Fibroblast of lung (primary cell): ENCODE measurements at regions not wholly inside any gene's neighbourhood (a gene's known extent, or its start where the extent isn't known, plus 50 kb on each side); places are given as distances from the start of the nearest gene placed in this dataset.

Source experiments
- CTCF ChIP-seq, 2 donors: IDR thresholded peaks in 1 of 2; conservative IDR thresholded peaks in 1 of 2; 1 replicate in 1 of 2; 2 replicates in 1 of 2; pipeline ENCODE4 v1.5.1; 2011 to 2012; ENCODE audit warnings: low read length in 2 of 2, control low read depth in 1 of 2, inconsistent platforms in 1 of 2, low read depth in 1 of 2, mild to moderate bottlenecking in 1 of 2
- EZH2 ChIP-seq: IDR thresholded peaks from 2 replicates; pipeline ENCODE4 v1.5.1; 2012; ENCODE audit warnings: low read length, control low read depth, mild to moderate bottlenecking; ENCODE audit errors: missing control alignments

GRCh38 chr10:10156917-10157600, 860.6 kb upstream of the CELF2 start:
- TF ChIP-seq CTCF (conservative IDR thresholded peaks at IDR 0.05 in 1 of 2, IDR thresholded peaks at IDR 0.05 in 1 of 2; ENCODE audit: low read depth in 1 of 2, low read length in 2 of 2): no peak
- TF ChIP-seq EZH2: no peak
